22Rv1 (cell line): ENCODE measurements at regions not wholly inside any gene's neighbourhood (a gene's known extent, or its start where the extent isn't known, plus 50 kb on each side); places are given as distances from the start of the nearest gene placed in this dataset.

Experiments used
- H3K27ac ChIP-seq: fragments of 450-650 bp; 2 replicates; pipeline ENCODE4 v1.5.1; 2017
- ZFX ChIP-seq: fragments of 450-650 bp; IDR thresholded peaks from 2 replicates; pipeline ENCODE4 v1.6.1; 2017; ENCODE audit warnings: antibody characterized with exemption, borderline replicate concordance
- TF ChIP-seq, protein P1 (sequence below): fragments of 450-650 bp; IDR thresholded peaks from 2 replicates; pipeline ENCODE4 v1.5.1; 2017; ENCODE audit warnings: mild to moderate bottlenecking

DNA sequence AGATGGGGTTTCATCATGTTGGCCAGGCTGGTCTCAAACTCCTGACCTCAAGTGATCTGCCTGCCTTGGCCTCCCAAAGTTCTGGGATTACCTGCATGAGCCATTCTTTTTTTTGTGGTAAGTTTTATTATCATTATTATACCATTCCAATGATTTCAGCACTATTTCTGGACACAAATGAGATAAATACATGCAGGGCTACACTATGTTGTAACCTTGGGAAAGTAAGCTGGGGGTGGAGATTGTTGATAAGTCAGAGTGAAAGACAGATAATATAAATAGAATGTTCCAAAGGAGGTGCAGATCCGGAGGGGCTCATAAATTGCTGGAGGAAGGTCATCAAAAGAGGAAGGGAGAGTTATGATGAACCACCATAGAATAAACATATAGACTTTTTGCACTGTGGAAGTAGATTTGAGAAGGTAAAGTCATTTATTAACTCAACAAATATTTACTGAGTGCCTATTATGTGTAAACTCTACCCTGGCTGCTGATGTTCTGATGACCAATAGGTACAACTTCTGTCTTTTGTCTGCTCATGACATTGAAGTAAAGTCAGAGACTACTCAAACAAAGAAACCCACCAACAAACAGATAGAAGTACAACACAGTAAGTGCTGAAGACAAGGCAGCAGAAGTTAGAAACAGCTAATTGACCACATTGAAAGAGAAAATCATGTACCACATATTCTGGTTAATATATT, 478.9 kb upstream of the GOLIM4 start:
- no peak overlapping the region; the same call in 1 of the 2 replicates for H3K27ac ChIP-seq
- no peak for TF ChIP-seq ZFX
- TF ChIP-seq, protein P1, sequence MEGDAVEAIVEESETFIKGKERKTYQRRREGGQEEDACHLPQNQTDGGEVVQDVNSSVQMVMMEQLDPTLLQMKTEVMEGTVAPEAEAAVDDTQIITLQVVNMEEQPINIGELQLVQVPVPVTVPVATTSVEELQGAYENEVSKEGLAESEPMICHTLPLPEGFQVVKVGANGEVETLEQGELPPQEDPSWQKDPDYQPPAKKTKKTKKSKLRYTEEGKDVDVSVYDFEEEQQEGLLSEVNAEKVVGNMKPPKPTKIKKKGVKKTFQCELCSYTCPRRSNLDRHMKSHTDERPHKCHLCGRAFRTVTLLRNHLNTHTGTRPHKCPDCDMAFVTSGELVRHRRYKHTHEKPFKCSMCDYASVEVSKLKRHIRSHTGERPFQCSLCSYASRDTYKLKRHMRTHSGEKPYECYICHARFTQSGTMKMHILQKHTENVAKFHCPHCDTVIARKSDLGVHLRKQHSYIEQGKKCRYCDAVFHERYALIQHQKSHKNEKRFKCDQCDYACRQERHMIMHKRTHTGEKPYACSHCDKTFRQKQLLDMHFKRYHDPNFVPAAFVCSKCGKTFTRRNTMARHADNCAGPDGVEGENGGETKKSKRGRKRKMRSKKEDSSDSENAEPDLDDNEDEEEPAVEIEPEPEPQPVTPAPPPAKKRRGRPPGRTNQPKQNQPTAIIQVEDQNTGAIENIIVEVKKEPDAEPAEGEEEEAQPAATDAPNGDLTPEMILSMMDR = no peak

DNA sequence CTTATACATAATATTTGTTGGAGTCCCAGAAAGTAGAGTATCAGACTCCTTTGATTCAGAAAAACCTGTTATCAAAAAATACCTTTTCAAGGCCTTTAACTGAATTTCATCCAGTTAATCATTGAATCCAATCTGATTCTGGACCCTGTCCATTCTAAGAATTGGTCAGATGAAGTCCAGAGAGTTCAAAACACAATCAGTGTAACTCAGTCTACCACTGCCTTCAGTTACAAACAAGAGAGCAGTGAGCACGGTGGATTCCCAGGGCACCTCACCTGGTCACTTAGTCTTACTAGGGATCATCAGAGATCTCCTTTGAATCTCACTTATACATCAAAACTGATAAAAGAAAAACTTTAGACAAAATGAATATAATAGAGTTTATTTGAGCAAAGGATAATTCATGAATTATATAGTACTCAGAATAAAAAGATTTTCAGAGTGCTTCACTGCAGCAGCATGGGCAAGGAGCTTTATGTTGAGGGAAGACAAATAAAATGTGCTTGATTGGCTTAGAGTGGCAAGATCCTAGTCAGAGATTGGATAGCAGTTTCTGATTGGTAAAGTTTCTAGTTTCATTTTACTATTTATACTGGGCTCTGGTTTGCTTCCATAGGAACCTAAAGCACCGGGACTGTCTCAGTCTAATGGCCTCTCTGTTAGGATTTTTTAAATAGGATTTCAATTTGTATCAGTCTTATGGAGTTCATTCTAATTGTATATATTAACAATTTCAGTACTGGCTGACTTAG, 474.9 kb upstream of the GOLIM4 start:
- TF ChIP-seq ZFX = no peak
- TF ChIP-seq, protein P1 = no peak
- no peak overlapping the region for H3K27ac ChIP-seq

DNA sequence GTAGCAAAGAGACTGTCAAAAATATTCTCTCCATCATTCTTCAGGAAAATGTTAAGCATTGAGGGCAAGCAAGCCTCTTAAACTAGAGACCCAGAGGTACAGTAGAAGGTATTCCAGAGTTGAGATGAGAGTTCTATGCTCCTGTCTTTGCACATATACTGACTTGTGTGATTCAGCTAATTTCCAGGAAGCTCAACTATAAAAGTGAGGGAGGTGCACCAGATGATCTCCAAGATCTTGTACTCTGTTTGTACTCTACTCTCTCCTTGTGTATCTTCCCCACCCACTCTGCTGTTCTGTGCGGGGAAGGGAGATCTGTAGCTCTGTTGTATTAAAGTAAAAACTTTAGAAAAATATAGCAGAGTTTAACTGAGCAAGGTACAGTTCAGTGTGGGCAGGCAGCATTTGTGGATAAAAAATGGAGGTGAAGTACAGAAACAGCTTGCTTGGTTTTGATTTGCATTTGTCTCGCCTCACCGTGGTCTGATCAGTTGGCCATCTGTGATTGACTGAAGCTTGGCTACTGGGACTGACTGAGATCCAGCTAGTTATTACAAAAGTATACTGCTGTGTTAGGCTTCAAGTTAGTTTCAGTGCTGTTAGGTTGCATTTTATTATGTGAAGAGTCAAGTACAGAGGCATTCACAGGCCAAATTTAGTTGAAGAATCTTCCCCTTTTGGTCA, 463.1 kb upstream of the GOLIM4 start:
- no peak overlapping the region for H3K27ac ChIP-seq
- TF ChIP-seq, protein P1 = no peak
- TF ChIP-seq ZFX = no peak

DNA sequence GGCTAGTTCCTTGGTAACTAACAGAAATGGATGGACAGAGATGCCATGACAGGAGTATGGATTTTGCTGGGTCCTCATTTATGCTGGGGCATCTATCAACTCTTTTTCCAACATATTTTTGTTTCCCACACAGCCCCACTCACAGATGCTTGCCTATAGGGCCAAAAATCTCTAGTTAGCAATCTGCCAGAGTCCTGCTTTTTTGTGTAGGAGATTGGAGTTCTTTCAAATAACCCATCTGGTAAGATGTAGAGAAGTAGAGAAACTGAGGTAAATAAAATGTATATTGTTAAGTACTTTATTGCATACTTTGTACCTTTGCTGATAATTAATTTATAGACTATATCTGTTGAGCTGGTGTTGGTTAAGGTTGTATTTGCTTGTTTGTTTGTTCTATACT, 456.5 kb upstream of the GOLIM4 start:
- no peak overlapping the region for H3K27ac ChIP-seq
- no peak for TF ChIP-seq ZFX
- TF ChIP-seq, protein P1 = no peak

DNA sequence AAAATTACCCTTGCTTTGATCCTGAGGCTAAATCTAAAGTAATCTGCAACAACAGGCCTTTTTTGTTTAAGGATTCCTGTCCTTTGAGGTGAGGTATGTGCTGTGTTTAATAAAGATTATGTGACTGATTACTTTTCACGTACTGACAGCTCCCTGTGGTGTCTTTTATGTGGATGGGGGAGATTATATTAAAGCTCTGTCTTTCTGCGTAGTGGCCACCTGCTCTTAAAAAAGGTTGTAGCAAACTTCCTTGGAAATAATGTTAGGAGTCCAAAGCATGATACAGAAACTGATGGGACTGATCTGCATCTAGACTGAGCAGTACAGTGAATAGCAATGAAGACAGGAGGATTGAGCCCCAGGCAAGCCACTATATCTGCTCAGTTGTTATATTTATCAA, 453.0 kb upstream of the GOLIM4 start:
- TF ChIP-seq, protein P1 = no peak
- no peak for TF ChIP-seq ZFX
- H3K27ac ChIP-seq = no peak overlapping the region

DNA sequence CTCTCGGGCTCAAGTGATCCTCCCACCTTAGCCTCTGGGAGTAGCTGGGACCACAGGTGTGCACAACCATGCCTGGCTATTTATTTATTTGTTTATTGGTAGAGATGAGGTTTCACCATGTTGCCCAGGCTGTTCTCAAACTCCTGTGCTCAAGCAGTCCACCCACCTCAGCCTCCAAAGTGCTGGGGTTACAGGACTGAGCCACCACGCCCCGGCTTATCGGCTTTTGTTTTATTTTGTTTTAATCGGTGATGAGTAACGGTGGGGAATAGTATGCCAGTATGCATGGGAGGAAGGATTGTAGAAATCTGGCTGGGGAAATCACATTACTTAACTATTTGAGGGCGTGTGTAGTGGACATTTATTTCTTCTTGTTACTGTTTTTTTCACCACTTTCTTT, 451.0 kb upstream of the GOLIM4 start:
- no peak overlapping the region for H3K27ac ChIP-seq
- TF ChIP-seq, protein P1 = no peak
- no peak for TF ChIP-seq ZFX
